ENCODE measurements at regions not wholly inside any gene's neighbourhood (a gene's known extent, or its start where the extent isn't known, plus 50 kb on each side); places are given as distances from the start of the nearest gene placed in this dataset.

DNA sequence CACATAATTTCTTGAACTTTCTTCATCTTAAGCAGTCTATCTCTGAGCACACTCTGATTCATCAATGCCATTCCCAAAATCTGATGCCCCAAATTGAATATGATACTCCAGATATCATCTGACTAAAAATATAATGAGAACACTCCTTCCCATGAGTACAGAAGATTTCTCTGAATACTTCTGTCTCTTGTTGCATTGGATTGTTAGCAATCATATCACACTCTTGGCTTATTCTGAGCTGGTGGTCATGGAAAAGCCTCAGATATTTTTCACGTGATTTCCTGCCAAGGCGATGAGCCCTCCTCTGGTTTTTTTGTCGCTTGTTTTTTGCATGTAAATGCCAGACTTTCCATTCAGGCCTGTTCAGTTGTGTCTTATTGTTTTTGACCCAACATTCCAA lies 87.2 kb downstream of the NOG start:
- no peak for TF ChIP-seq EZH2phosphoT487 (conservative IDR thresholded peaks at IDR 0.05; ENCODE audit: low read length)
- TF ChIP-seq, protein P1, sequence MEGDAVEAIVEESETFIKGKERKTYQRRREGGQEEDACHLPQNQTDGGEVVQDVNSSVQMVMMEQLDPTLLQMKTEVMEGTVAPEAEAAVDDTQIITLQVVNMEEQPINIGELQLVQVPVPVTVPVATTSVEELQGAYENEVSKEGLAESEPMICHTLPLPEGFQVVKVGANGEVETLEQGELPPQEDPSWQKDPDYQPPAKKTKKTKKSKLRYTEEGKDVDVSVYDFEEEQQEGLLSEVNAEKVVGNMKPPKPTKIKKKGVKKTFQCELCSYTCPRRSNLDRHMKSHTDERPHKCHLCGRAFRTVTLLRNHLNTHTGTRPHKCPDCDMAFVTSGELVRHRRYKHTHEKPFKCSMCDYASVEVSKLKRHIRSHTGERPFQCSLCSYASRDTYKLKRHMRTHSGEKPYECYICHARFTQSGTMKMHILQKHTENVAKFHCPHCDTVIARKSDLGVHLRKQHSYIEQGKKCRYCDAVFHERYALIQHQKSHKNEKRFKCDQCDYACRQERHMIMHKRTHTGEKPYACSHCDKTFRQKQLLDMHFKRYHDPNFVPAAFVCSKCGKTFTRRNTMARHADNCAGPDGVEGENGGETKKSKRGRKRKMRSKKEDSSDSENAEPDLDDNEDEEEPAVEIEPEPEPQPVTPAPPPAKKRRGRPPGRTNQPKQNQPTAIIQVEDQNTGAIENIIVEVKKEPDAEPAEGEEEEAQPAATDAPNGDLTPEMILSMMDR (IDR thresholded peaks at IDR 0.05; ENCODE audit: insufficient read depth, low read length, poor library complexity, severe bottlenecking) = no peak
- H3K27me3 ChIP-seq (ENCODE audit: low read length) = no peaks in the 10 kb centered on the region
- no peak overlapping the region for H3K9ac ChIP-seq (ENCODE audit: low read length)
- no peak overlapping the region for H2AFZ ChIP-seq (ENCODE audit: low read depth, low read length, severe bottlenecking)
- no peaks in the 10 kb centered on the region for H3K36me3 ChIP-seq (ENCODE audit: low read length)
- no peaks in the 10 kb centered on the region for H3K79me2 ChIP-seq (ENCODE audit: insufficient read depth, low read length)
- H4K20me1 ChIP-seq (ENCODE audit: low read depth, low read length) = no peaks in the 10 kb centered on the region
- H3K4me2 ChIP-seq (ENCODE audit: low read depth, low read length, poor library complexity, severe bottlenecking) = no peak overlapping the region
- no peak overlapping the region for H3K27ac ChIP-seq (ENCODE audit: low read depth, low read length)
- H3K4me3 ChIP-seq (ENCODE audit: insufficient read depth, low read length, poor library complexity, severe bottlenecking) = no peak overlapping the region
- H3K9me2 ChIP-seq (replicated peaks; ENCODE audit: insufficient read depth, low read length) = no peaks in the 10 kb centered on the region
- H3K9me3 ChIP-seq (ENCODE audit: insufficient read depth, low read length) = no peaks in the 10 kb centered on the region
- H3F3A ChIP-seq (ENCODE audit: insufficient read depth) = no peaks in the 10 kb centered on the region

DNA sequence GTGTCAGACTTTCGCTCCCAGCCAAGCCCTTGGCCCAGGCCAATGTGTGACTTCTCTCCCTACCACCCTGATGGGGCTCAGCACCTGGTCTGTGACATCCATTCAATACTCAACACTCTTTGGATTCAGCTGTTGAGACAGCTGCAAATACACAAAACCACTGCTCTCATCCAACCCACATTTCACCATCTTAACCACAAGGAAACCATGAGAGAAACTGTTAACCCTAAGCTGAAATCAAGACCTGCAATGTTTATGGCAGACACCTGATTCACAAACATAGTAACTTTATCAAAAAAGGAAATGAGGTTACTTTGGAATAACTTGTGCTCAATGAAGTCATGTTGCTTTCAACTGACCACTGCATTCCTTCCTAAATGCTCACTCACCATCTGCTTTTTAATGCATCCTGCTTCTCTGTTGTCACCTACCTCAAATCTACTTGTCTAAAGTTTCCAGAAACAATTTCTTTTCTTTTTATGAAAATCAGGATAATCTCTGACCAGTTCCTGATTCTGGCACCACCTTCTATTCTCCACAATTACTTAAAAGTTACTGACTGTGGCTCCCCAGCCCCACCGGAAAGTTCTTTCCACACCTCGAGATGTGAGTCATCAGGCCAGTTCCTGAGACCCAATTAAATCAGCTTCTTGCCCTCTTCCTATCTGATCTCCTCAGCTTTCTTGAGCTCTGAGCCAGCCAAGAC lies 88.2 kb downstream of the NOG start:
- Histone ChIP-seq H3K9me2 (replicated peaks; ENCODE audit: insufficient read depth, low read length) (no peaks in the 10 kb centered on the region), H4K20me1 (ENCODE audit: low read depth, low read length) (no peaks in the 10 kb centered on the region), H2AFZ (ENCODE audit: low read depth, low read length, severe bottlenecking) (no peak overlapping the region), H3K79me2 (ENCODE audit: insufficient read depth, low read length) (no peaks in the 10 kb centered on the region), H3K9ac (ENCODE audit: low read length) (no peak overlapping the region), H3K4me3 (ENCODE audit: insufficient read depth, low read length, poor library complexity, severe bottlenecking) (no peak overlapping the region), H3K9me3 (ENCODE audit: insufficient read depth, low read length) (no peaks in the 10 kb centered on the region), H3F3A (ENCODE audit: insufficient read depth) (no peaks in the 10 kb centered on the region), H3K4me2 (ENCODE audit: low read depth, low read length, poor library complexity, severe bottlenecking) (no peak overlapping the region), H3K27me3 (ENCODE audit: low read length) (no peaks in the 10 kb centered on the region), H3K27ac (ENCODE audit: low read depth, low read length) (no peak overlapping the region), H3K36me3 (ENCODE audit: low read length) (no peaks in the 10 kb centered on the region)
- TF ChIP-seq, protein P1 (IDR thresholded peaks at IDR 0.05; ENCODE audit: insufficient read depth, low read length, poor library complexity, severe bottlenecking) = no peak
- no peak for TF ChIP-seq EZH2phosphoT487 (conservative IDR thresholded peaks at IDR 0.05; ENCODE audit: low read length)

DNA sequence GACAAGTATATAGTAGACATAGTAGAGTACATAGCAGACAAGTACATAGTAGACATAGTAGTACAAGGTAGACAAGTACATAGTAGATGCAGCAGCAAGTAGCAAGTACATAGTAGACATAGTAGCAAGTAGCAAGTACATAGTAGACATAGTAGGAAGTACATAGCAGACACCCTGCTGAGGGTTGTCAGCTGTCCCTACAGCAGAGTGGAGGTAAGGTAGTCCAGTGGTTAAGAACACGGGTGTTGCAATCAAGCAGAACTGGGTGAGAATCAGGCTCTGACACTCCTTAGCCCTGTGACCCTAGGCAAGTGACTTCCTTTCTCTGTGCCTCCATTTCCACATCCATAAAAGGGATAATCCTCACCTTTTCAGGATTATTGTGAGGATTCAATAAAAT lies 94.7 kb downstream of the NOG start:
- Histone ChIP-seq H3K79me2 (ENCODE audit: insufficient read depth, low read length) (no peaks in the 10 kb centered on the region), H2AFZ (ENCODE audit: low read depth, low read length, severe bottlenecking) (no peak overlapping the region), H3K27me3 (ENCODE audit: low read length) (no peaks in the 10 kb centered on the region), H4K20me1 (ENCODE audit: low read depth, low read length) (no peaks in the 10 kb centered on the region), H3K9ac (ENCODE audit: low read length) (no peak overlapping the region), H3K4me3 (ENCODE audit: insufficient read depth, low read length, poor library complexity, severe bottlenecking) (no peak overlapping the region), H3K36me3 (ENCODE audit: low read length) (no peaks in the 10 kb centered on the region), H3K9me2 (replicated peaks; ENCODE audit: insufficient read depth, low read length) (no peaks in the 10 kb centered on the region), H3K27ac (ENCODE audit: low read depth, low read length) (no peak overlapping the region), H3K9me3 (ENCODE audit: insufficient read depth, low read length) (no peaks in the 10 kb centered on the region), H3F3A (ENCODE audit: insufficient read depth) (no peaks in the 10 kb centered on the region), H3K4me2 (ENCODE audit: low read depth, low read length, poor library complexity, severe bottlenecking) (no peak overlapping the region)
- TF ChIP-seq, protein P1 (IDR thresholded peaks at IDR 0.05; ENCODE audit: insufficient read depth, low read length, poor library complexity, severe bottlenecking) = no peak
- TF ChIP-seq EZH2phosphoT487 (conservative IDR thresholded peaks at IDR 0.05; ENCODE audit: low read length) = no peak
